Kidney (tissue), 13 donors: ENCODE measurements at regions not wholly inside any gene's neighbourhood (a gene's known extent, or its start where the extent isn't known, plus 50 kb on each side); places are given as distances from the start of the nearest gene placed in this dataset.

Experiments
- DNase-seq, 5 donors: peaks; one replicate each; pipeline ENCODE4 v3.0.0-alpha.2; 2013 to 2020
- FAIRE-seq: peaks from 2 replicates; lab custom pipeline; 2012; peaks lifted over from hg19 to GRCh38; lab: Jason Lieb, UNC
- H3K27ac ChIP-seq, 2 donors: one replicate each; pipeline ENCODE4 v1.7.0; 2013; ENCODE audit warnings: low read depth in 2 of 2, low read length in 2 of 2, inconsistent platforms in 1 of 2
- H3K27me3 ChIP-seq: one replicate; pipeline ENCODE4 v1.7.1; 2013; ENCODE audit warnings: low read length, inconsistent platforms; ENCODE audit not compliant: control insufficient read depth, insufficient read depth
- H3K36me3 ChIP-seq, 3 donors: one replicate each; pipeline versions ENCODE4 v1.7.0 to v1.7.1; 2013; ENCODE audit warnings: low read length in 3 of 3, control low read depth in 1 of 3, inconsistent platforms in 1 of 3; ENCODE audit not compliant: insufficient read depth in 3 of 3, control insufficient read depth in 2 of 3
- H3K4me1 ChIP-seq, 3 donors: one replicate each; pipeline versions ENCODE4 v1.7.0 to v1.7.1; 2013; ENCODE audit warnings: low read length in 3 of 3, inconsistent platforms in 1 of 3, low read depth in 1 of 3; ENCODE audit not compliant: control insufficient read depth in 2 of 3, insufficient read depth in 2 of 3
- H3K4me3 ChIP-seq, 3 donors: one replicate each; pipeline versions ENCODE4 v1.7.0 to v1.8.1; 2013; ENCODE audit warnings: low read length in 3 of 3, control low read depth in 1 of 3, inconsistent platforms in 1 of 3
- H3K9ac ChIP-seq, 3 donors: one replicate each; pipeline versions ENCODE4 v1.7.0 to v1.7.1; 2013; ENCODE audit warnings: low read length in 3 of 3, control low read depth in 1 of 3, inconsistent platforms in 1 of 3
- H3K9me3 ChIP-seq, 3 donors: one replicate each; pipeline versions ENCODE4 v1.7.0 to v1.7.1; 2013; ENCODE audit warnings: low read length in 3 of 3, control low read depth in 1 of 3, inconsistent platforms in 1 of 3; ENCODE audit not compliant: control insufficient read depth in 2 of 3, insufficient read depth in 1 of 3
- CTCF ChIP-seq: IDR thresholded peaks from 3 replicates; pipeline ENCODE4 v1.5.1; 2012; ENCODE audit warnings: mild to moderate bottlenecking, moderate library complexity, borderline replicate concordance; ENCODE audit not compliant: insufficient read depth; ENCODE audit errors: extremely low read depth
- intact Hi-C: fragments of 100-400 bp; cut with DNase I; formaldehyde crosslinking; loops from one replicate; pipeline ENCODE4 v1.11.1; 2022
- donor health status: control.
- donor health status: control.
- donor health status: control.
- donor health status: control.
- donor health status: control.
- donor health status: DM: yes; HTN: yes; CAD: no.
- donor health status: Normal renal cell carcinoma (clear cell type).

GRCh38 chr5:100444961-100445360 is 90.2 kb upstream of the FAM174A start:
- no peak overlapping the region for H3K4me3 ChIP-seq
- H3K27ac ChIP-seq, result no peak overlapping the region
- DNase-seq, result no peak
- no peaks in the 10 kb centered on the region for H3K9me3 ChIP-seq
- no peak for FAIRE-seq
- no peaks in the 10 kb centered on the region for H3K4me1 ChIP-seq
- H3K9ac ChIP-seq, result no peak overlapping the region
- no peak for TF ChIP-seq CTCF
- intact Hi-C loops, result no loop called here
- H3K27me3 ChIP-seq, result no peaks in the 10 kb centered on the region
- H3K36me3 ChIP-seq, result no peaks in the 10 kb centered on the region

GRCh38 chr5:100434815-100435214 is 100.4 kb upstream of the FAM174A start:
- Histone ChIP-seq H3K4me3 (no peak overlapping the region), H3K9me3 (no peaks in the 10 kb centered on the region), H3K36me3 (no peaks in the 10 kb centered on the region), H3K9ac (no peak overlapping the region), H3K27me3 (no peaks in the 10 kb centered on the region), H3K4me1 (no peaks in the 10 kb centered on the region), H3K27ac (no peak overlapping the region)
- no peak for TF ChIP-seq CTCF
- intact Hi-C loops, result no loop called here
- DNase-seq (no peak), FAIRE-seq (no peak)

GRCh38 chr5:100432741-100433140 is 102.4 kb upstream of the FAM174A start:
- no peak overlapping the region for H3K27ac ChIP-seq
- H3K4me3 ChIP-seq, result no peak overlapping the region
- intact Hi-C loops, result no loop called here
- H3K4me1 ChIP-seq, result no peaks in the 10 kb centered on the region
- no peaks in the 10 kb centered on the region for H3K36me3 ChIP-seq
- FAIRE-seq (no peak), DNase-seq (no peak)
- H3K9ac ChIP-seq, result no peak overlapping the region
- H3K9me3 ChIP-seq, result no peaks in the 10 kb centered on the region
- no peaks in the 10 kb centered on the region for H3K27me3 ChIP-seq
- TF ChIP-seq CTCF, result no peak
